Loucy (cell line): ENCODE measurements at regions not wholly inside any gene's neighbourhood (a gene's known extent, or its start where the extent isn't known, plus 50 kb on each side); places are given as distances from the start of the nearest gene placed in this dataset.

Experiments used
- CTCF ChIP-seq: fragments of 200-600 bp; sonication (generic); conservative IDR thresholded peaks from 2 replicates; pipeline ENCODE4 v1.5.1; 2014; ENCODE audit warnings: mild to moderate bottlenecking, antibody characterized with exemption, low read length
- EZH2phosphoT487 ChIP-seq: fragments of 200-600 bp; IDR thresholded peaks from 2 replicates; pipeline ENCODE4 v1.6.1; 2018; ENCODE audit warnings: antibody characterized with exemption, mild to moderate bottlenecking, moderate library complexity, borderline replicate concordance

- TF ChIP-seq CTCF, result no peak
- no peak for TF ChIP-seq EZH2phosphoT487
These were observed 560.9 kb upstream of the PCDH9 start for GRCh38 chr13:67791047-67791446.
